ENCODE measurements at regions not wholly inside any gene's neighbourhood (a gene's known extent, or its start where the extent isn't known, plus 50 kb on each side); places are given as distances from the start of the nearest gene placed in this dataset.

- H3K27me3 ChIP-seq (ENCODE audit: control insufficient read depth, insufficient read depth, low read length) = no peaks in the 10 kb centered on the region
- no peak for DNase-seq
- no peak overlapping the region for H3K4me3 ChIP-seq (ENCODE audit: insufficient read depth, low read depth, low read length)
- no peaks in the 10 kb centered on the region for H3K36me3 ChIP-seq (replicated peaks; ENCODE audit: control insufficient read depth, insufficient read depth, low read length)
Measured at GRCh38 chr10:53135897-53136253, 363.3 kb upstream of the MBL2 start.

DNA sequence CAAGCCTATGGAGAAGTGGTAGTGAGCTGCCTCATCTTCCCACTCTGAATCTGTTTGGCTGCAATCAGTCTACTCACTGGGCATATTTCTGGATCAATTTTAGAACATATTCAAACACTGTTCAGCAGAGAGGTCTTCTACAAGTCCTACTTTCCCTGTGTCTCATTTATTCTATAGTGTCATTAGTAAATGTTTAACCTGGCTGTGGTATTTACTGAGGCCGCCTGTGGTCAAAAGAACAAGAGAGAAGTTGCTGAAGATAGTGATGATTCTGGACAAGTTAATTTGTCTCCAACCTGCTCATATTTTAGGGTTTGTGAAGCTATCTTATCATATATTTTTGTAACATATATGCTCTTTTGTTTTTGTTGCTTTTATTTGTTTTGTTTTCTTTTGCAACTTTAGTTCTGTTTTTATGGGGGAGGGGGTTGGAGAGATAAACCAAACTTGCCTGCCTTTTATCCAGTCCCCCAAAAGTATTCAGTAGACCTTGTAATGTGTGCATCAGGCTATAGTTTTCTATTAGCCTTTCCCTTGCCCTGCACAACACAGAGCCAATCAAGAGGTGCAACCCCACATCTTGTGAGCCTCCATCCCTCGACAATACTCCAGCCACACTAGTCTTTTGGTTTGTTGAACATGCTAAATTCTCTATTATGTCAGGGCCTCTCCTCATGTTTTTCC, 362.8 kb upstream of the MBL2 start:
- Histone ChIP-seq H3K4me3 (ENCODE audit: insufficient read depth, low read depth, low read length) (no peak overlapping the region), H3K27me3 (ENCODE audit: control insufficient read depth, insufficient read depth, low read length) (no peaks in the 10 kb centered on the region), H3K36me3 (replicated peaks; ENCODE audit: control insufficient read depth, insufficient read depth, low read length) (no peaks in the 10 kb centered on the region)
- no peak for DNase-seq

GRCh38 chr10:53134050-53134449, 361.5 kb upstream of the MBL2 start:
- H3K36me3 ChIP-seq (replicated peaks; ENCODE audit: control insufficient read depth, insufficient read depth, low read length) = no peaks in the 10 kb centered on the region
- no peak overlapping the region for H3K4me3 ChIP-seq (ENCODE audit: insufficient read depth, low read depth, low read length)
- no peaks in the 10 kb centered on the region for H3K27me3 ChIP-seq (ENCODE audit: control insufficient read depth, insufficient read depth, low read length)
- DNase-seq = no peak

- H3K4me3 ChIP-seq (ENCODE audit: insufficient read depth, low read depth, low read length) = no peak overlapping the region
- DNase-seq = no peak
- H3K27me3 ChIP-seq (ENCODE audit: control insufficient read depth, insufficient read depth, low read length) = no peaks in the 10 kb centered on the region
- H3K36me3 ChIP-seq (replicated peaks; ENCODE audit: control insufficient read depth, insufficient read depth, low read length) = no peaks in the 10 kb centered on the region
Measured at GRCh38 chr10:53130337-53130736, 357.8 kb upstream of the MBL2 start.

- Histone ChIP-seq H3K4me3 (ENCODE audit: insufficient read depth, low read depth, low read length) (no peak overlapping the region), H3K27me3 (ENCODE audit: control insufficient read depth, insufficient read depth, low read length) (no peaks in the 10 kb centered on the region), H3K36me3 (replicated peaks; ENCODE audit: control insufficient read depth, insufficient read depth, low read length) (no peaks in the 10 kb centered on the region)
- no peak for DNase-seq
Measured at GRCh38 chr10:53127686-53128085, 355.1 kb upstream of the MBL2 start.

GRCh38 chr10:53123311-53123710, 350.7 kb upstream of the MBL2 start:
- H3K36me3 ChIP-seq (replicated peaks; ENCODE audit: control insufficient read depth, insufficient read depth, low read length) = no peaks in the 10 kb centered on the region
- H3K4me3 ChIP-seq (ENCODE audit: insufficient read depth, low read depth, low read length) = no peak overlapping the region
- H3K27me3 ChIP-seq (ENCODE audit: control insufficient read depth, insufficient read depth, low read length) = no peaks in the 10 kb centered on the region
- DNase-seq = no peak

DNA sequence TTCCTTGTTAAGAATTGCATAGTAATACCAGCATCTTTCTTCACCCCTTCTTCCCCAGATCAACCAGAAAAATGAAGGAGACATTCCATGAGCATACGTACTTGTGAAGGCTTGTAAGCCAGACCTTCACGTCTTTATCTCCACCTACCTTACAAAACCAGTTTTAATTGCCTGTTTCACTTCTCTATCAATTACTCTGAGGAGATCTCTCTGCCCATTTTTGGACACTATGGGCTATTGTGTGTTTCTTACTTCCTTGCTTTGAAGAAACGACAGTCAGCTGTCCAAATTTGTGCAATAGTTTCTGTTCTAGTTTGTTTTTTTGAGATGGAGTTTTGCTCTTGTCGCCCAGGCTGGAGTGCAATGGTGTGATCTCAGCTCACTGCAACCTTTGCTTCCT, 349.7 kb upstream of the MBL2 start:
- Histone ChIP-seq H3K27me3 (ENCODE audit: control insufficient read depth, insufficient read depth, low read length) (no peaks in the 10 kb centered on the region), H3K36me3 (replicated peaks; ENCODE audit: control insufficient read depth, insufficient read depth, low read length) (no peaks in the 10 kb centered on the region), H3K4me3 (ENCODE audit: insufficient read depth, low read depth, low read length) (no peak overlapping the region)
- no peak for DNase-seq

DNA sequence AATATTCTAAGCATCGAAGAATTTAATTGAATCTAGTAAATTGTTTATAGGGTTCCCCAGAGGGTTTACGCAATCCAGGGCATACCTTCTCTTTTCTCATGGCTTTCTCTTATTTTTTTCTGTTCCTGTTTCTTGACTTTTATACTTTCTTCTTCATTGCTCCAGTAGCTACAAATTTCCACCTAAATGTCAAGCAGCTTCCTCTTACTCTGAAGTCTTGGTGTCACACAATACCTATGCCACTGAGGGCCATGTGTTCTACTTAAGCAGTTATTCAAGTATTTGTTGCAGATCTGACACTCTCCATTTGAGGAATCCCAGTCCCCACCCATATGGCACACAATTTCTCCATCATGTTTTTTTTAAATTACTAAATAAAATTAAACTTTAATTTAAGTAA, 343.1 kb upstream of the MBL2 start:
- Histone ChIP-seq H3K4me3 (ENCODE audit: insufficient read depth, low read depth, low read length) (no peak overlapping the region), H3K36me3 (replicated peaks; ENCODE audit: control insufficient read depth, insufficient read depth, low read length) (no peaks in the 10 kb centered on the region), H3K27me3 (ENCODE audit: control insufficient read depth, insufficient read depth, low read length) (no peaks in the 10 kb centered on the region)
- DNase-seq = no peak

DNA sequence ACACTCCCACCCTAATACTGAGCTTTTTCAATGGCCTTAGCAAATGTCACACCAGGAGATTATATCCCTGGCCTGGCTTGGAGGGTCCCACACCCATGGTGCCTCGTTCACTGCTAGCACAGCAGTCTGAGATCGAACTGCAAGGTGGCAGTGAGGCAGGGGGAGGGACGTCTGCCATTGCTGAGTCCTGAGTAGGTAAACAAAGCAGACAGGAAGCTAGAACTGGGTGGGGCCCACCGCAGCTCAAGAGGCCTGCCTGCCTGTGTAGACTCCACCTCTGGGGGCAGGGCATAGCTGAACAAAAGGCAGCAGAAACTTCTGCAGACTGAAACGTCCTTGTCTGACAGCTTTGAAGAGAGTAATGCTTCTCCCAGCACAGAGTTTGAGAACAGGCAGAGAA, 338.9 kb upstream of the MBL2 start:
- Histone ChIP-seq H3K36me3 (replicated peaks; ENCODE audit: control insufficient read depth, insufficient read depth, low read length) (no peaks in the 10 kb centered on the region), H3K4me3 (ENCODE audit: insufficient read depth, low read depth, low read length) (no peak overlapping the region), H3K27me3 (ENCODE audit: control insufficient read depth, insufficient read depth, low read length) (no peaks in the 10 kb centered on the region)
- DNase-seq = no peak

DNA sequence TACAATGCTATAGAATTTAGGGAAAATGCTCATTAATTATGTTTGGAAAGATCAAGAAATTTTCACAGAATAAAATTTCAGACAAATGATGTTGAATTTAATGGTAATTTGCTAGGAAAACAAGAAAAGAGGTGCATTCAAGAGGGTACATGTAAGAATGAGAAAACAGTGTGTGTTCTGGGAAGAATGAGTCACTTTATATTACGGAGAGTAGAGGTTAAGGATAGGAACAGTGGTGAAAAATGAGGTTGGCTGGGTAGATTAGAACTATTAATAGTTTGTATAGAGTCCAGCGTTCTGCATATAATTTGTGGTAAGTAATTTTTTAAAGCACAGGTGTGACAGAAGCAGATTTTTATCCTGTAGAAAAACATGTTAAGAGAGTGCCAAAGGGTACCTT, 336.7 kb upstream of the MBL2 start:
- Histone ChIP-seq H3K27me3 (ENCODE audit: control insufficient read depth, insufficient read depth, low read length) (no peaks in the 10 kb centered on the region), H3K36me3 (replicated peaks; ENCODE audit: control insufficient read depth, insufficient read depth, low read length) (no peaks in the 10 kb centered on the region), H3K4me3 (ENCODE audit: insufficient read depth, low read depth, low read length) (no peak overlapping the region)
- DNase-seq = no peak

DNA sequence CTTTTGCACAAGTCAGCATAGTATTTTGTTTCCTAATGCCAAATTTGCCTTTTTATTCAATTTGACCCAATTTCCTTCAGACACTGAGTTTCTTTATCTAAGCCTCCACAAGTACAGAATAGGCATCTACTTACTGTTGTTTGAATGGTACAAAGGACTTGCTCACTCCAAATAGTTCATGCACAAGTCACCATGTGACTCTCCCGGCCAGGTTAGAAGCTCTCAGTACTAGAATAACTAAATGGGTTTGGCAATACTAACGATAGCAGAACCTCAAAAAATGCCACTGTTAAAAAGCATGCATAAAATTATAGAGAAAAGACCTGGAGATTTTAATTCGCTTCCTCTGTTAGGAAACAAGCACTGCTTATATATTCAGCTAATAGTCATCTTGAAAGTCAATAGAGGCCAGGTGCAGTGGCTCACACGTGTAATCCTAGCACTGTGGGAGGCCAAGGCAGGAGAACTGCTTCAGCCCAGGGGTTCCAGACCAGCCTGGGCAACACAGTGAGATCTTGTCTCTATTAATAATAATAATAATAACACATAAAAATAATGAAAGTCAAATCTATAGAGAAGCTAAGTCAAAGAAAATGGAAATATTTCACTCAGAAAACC, 335.8 kb upstream of the MBL2 start:
- DNase-seq = no peak
- no peaks in the 10 kb centered on the region for H3K36me3 ChIP-seq (replicated peaks; ENCODE audit: control insufficient read depth, insufficient read depth, low read length)
- H3K27me3 ChIP-seq (ENCODE audit: control insufficient read depth, insufficient read depth, low read length) = no peaks in the 10 kb centered on the region
- no peak overlapping the region for H3K4me3 ChIP-seq (ENCODE audit: insufficient read depth, low read depth, low read length)

- Histone ChIP-seq H3K27me3 (ENCODE audit: control insufficient read depth, insufficient read depth, low read length) (no peaks in the 10 kb centered on the region), H3K4me3 (ENCODE audit: insufficient read depth, low read depth, low read length) (no peak overlapping the region), H3K36me3 (replicated peaks; ENCODE audit: control insufficient read depth, insufficient read depth, low read length) (no peaks in the 10 kb centered on the region)
- no peak for DNase-seq
Measured at GRCh38 chr10:53107711-53108110, 335.1 kb upstream of the MBL2 start.

- DNase-seq = no peak
- H3K4me3 ChIP-seq (ENCODE audit: insufficient read depth, low read depth, low read length) = no peak overlapping the region
- H3K27me3 ChIP-seq (ENCODE audit: control insufficient read depth, insufficient read depth, low read length) = no peaks in the 10 kb centered on the region
- H3K36me3 ChIP-seq (replicated peaks; ENCODE audit: control insufficient read depth, insufficient read depth, low read length) = no peaks in the 10 kb centered on the region
Measured at GRCh38 chr10:53102424-53102823, 329.8 kb upstream of the MBL2 start.

DNA sequence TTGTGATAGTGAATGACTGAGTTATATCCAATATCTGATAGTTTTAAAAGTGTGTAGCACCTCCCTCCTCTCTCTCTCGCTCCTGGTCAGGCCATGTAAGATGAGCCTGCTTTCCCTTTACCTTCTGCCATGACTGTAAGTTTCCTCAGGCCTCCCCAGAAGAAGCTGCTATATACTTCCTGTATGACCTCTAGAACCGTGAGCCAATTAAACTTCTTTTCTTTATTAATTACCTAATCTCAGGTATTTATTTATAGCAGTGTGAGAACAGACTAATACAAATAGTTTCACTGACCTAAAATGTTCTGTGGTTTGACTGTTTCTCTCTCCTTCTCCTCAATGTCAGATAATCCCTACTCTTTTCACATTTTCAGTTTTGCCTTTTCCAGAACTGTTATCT, 321.3 kb upstream of the MBL2 start:
- H3K36me3 ChIP-seq (replicated peaks; ENCODE audit: control insufficient read depth, insufficient read depth, low read length) = no peaks in the 10 kb centered on the region
- H3K27me3 ChIP-seq (ENCODE audit: control insufficient read depth, insufficient read depth, low read length) = no peaks in the 10 kb centered on the region
- H3K4me3 ChIP-seq (ENCODE audit: insufficient read depth, low read depth, low read length) = no peak overlapping the region
- no peak for DNase-seq

GRCh38 chr10:53091574-53091973, 319.0 kb upstream of the MBL2 start:
- Histone ChIP-seq H3K4me3 (ENCODE audit: insufficient read depth, low read depth, low read length) (no peak overlapping the region), H3K27me3 (ENCODE audit: control insufficient read depth, insufficient read depth, low read length) (no peaks in the 10 kb centered on the region), H3K36me3 (replicated peaks; ENCODE audit: control insufficient read depth, insufficient read depth, low read length) (no peaks in the 10 kb centered on the region)
- no peak for DNase-seq

DNA sequence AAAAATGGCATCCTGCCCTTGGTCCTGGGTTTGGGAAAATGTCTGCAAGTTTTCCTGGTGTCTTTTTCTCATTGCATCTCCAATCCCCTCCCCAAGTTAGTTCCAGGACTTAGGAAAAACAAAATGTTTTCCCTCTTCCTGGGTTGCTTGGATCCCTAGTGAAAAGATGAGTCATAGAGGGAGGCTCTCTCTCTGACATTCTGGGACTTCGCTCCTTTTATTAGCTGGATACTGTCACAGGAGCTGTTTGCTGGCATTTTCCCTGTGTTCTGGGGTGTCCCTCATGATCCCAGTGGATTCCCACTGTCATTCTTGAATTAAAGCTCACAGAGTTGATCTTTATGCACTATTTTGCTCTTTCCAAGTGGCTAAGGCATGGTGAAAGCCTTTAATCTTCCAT, 316.4 kb upstream of the MBL2 start:
- Histone ChIP-seq H3K4me3 (ENCODE audit: insufficient read depth, low read depth, low read length) (no peak overlapping the region), H3K27me3 (ENCODE audit: control insufficient read depth, insufficient read depth, low read length) (no peaks in the 10 kb centered on the region), H3K36me3 (replicated peaks; ENCODE audit: control insufficient read depth, insufficient read depth, low read length) (no peaks in the 10 kb centered on the region)
- no peak for DNase-seq

Data from H7 (cell line).